ENCODE measurements at regions not wholly inside any gene's neighbourhood (a gene's known extent, or its start where the extent isn't known, plus 50 kb on each side); places are given as distances from the start of the nearest gene placed in this dataset.
A peak's percentile ranks its signal among the peaks of the same experiment; 100 is the strongest.

- Mint-ChIP-seq H3K27ac (ENCODE audit: low read depth, unreplicated experiment) (no peak overlapping the region), H3K4me3 (ENCODE audit: unreplicated experiment) (no peak overlapping the region), H3K9me3 (ENCODE audit: unreplicated experiment) (peaks cover 6% of the 10 kb centered on the region), H3K36me3 (ENCODE audit: insufficient read depth, unreplicated experiment) (peaks cover 6% of the 10 kb centered on the region), H3K27me3 (ENCODE audit: insufficient read depth, unreplicated experiment) (no peaks in the 10 kb centered on the region), H3K4me1 (ENCODE audit: insufficient read depth, unreplicated experiment) (peaks cover 8% of the 10 kb centered on the region)
- no peak for DNase-seq (ENCODE audit: unreplicated experiment)
- no TSS peak for BruUV-seq (replicated peaks)
- TF ChIP-seq CTCF (IDR thresholded peaks at IDR 0.05; ENCODE audit: unreplicated experiment), result no peak
- ChIA-PET POLR2A (interaction anchor here (0.6 to 1.3 kb wide), 3 partner anchors 12 to 75 kb away, joined by 4 to 5 read pairs (median 4); no protein-coding TSS in a partner anchor), CTCF (interaction anchor here (1.4 kb wide), 1 partner anchor 26 kb away, joined by 3 read pairs; no protein-coding TSS in a partner anchor)
- intact Hi-C loops (cut with micrococcal nuclease), result no loop called here
Measured at GRCh38 chr6:134510920-134511319, 193.0 kb upstream of the SGK1 start.

DNA sequence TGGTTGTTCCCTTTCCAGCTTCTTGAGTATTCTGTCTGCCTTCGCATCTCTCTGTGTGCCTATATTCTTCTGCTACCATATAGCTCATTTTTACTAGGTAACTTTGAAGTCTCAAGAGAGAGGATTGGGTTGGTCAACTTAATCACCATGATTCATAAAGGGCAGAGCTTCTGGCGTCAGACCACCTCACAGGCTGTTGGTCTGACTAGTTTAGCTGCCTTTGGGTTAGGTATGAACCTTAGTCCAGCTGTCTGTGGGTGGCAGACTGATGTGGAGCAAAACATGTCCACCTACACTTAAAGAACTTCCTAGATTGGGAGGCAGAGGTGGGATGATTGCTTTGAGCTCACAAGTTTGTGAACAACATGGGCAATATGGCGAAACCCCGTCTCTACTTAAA lies 192.2 kb upstream of the SGK1 start:
- peaks cover 6% of the 10 kb centered on the region for H3K36me3 Mint-ChIP-seq (ENCODE audit: insufficient read depth, unreplicated experiment)
- intact Hi-C loops (cut with micrococcal nuclease), result no loop called here
- H3K9me3 Mint-ChIP-seq (ENCODE audit: unreplicated experiment), result peaks cover 6% of the 10 kb centered on the region
- DNase-seq (ENCODE audit: unreplicated experiment), result no peak
- ChIA-PET CTCF (interaction anchor here (0.8 to 1.5 kb wide), 4 partner anchors 27 to 317 kb away, joined by 3 to 10 read pairs (median 4); no protein-coding TSS in a partner anchor), POLR2A (interaction anchor here (0.6 to 1.6 kb wide), 10 partner anchors 11 to 344 kb away, joined by 3 to 11 read pairs (median 4); no protein-coding TSS in a partner anchor)
- no peak for TF ChIP-seq CTCF (IDR thresholded peaks at IDR 0.05; ENCODE audit: unreplicated experiment)
- peaks cover 8% of the 10 kb centered on the region for H3K4me1 Mint-ChIP-seq (ENCODE audit: insufficient read depth, unreplicated experiment)
- no peaks in the 10 kb centered on the region for H3K27me3 Mint-ChIP-seq (ENCODE audit: insufficient read depth, unreplicated experiment)
- no peak overlapping the region for H3K27ac Mint-ChIP-seq (ENCODE audit: low read depth, unreplicated experiment)
- no TSS peak for BruUV-seq (replicated peaks)
- H3K4me3 Mint-ChIP-seq (ENCODE audit: unreplicated experiment), result no peak overlapping the region

GRCh38 chr6:134508862-134509498 lies 191.1 kb upstream of the SGK1 start:
- Mint-ChIP-seq H3K4me3 (ENCODE audit: unreplicated experiment) (peak overlapping the region; percentile 7), H3K27me3 (ENCODE audit: insufficient read depth, unreplicated experiment) (no peaks in the 10 kb centered on the region), H3K9me3 (ENCODE audit: unreplicated experiment) (peaks cover 6% of the 10 kb centered on the region), H3K27ac (ENCODE audit: low read depth, unreplicated experiment) (peak overlapping the region; percentile 65), H3K4me1 (ENCODE audit: insufficient read depth, unreplicated experiment) (peaks cover 9% of the 10 kb centered on the region), H3K36me3 (ENCODE audit: insufficient read depth, unreplicated experiment) (peaks cover 6% of the 10 kb centered on the region)
- ChIA-PET CTCF (interaction anchor here (0.6 to 1.5 kb wide), 4 partner anchors 16 to 167 kb away, joined by 3 to 10 read pairs (median 4); no protein-coding TSS in a partner anchor), POLR2A (interaction anchor here (0.6 to 1.6 kb wide), 12 partner anchors 12 to 451 kb away, joined by 3 to 11 read pairs (median 3); no protein-coding TSS in a partner anchor)
- peak; percentile 70 for DNase-seq (ENCODE audit: unreplicated experiment)
- intact Hi-C loops (cut with micrococcal nuclease), result no loop called here
- no TSS peak for BruUV-seq (replicated peaks)
- TF ChIP-seq CTCF (IDR thresholded peaks at IDR 0.05; ENCODE audit: unreplicated experiment), result no peak

GRCh38 chr6:134506162-134506561 lies 188.2 kb upstream of the SGK1 start:
- Mint-ChIP-seq H3K9me3 (ENCODE audit: unreplicated experiment) (peaks cover 6% of the 10 kb centered on the region), H3K27me3 (ENCODE audit: insufficient read depth, unreplicated experiment) (no peaks in the 10 kb centered on the region), H3K36me3 (ENCODE audit: insufficient read depth, unreplicated experiment) (no peaks in the 10 kb centered on the region), H3K4me1 (ENCODE audit: insufficient read depth, unreplicated experiment) (peaks cover 24% of the 10 kb centered on the region), H3K27ac (ENCODE audit: low read depth, unreplicated experiment) (no peak overlapping the region), H3K4me3 (ENCODE audit: unreplicated experiment) (no peak overlapping the region)
- BruUV-seq (replicated peaks), result no TSS peak
- DNase-seq (ENCODE audit: unreplicated experiment), result no peak
- TF ChIP-seq CTCF (IDR thresholded peaks at IDR 0.05; ENCODE audit: unreplicated experiment), result no peak
- CTCF ChIA-PET, result interaction anchor here (0.7 to 1.3 kb wide), 2 partner anchors 328 to 541 kb away, joined by 3 to 4 read pairs; no protein-coding TSS in a partner anchor
- POLR2A ChIA-PET, result interaction anchor here (0.7 to 2.8 kb wide), 7 partner anchors 9 to 139 kb away, joined by 3 to 9 read pairs (median 3); no protein-coding TSS in a partner anchor
- intact Hi-C loops (cut with micrococcal nuclease), result no loop called here

All from MCF 10A (cell line).